Astrocyte (in vitro differentiated cells and primary cell): ENCODE measurements at regions not wholly inside any gene's neighbourhood (a gene's known extent, or its start where the extent isn't known, plus 50 kb on each side); places are given as distances from the start of the nearest gene placed in this dataset.

Experiments
- EZH2 ChIP-seq: IDR thresholded peaks from 2 replicates; pipeline ENCODE4 v1.6.1; 2012; ENCODE audit warnings: mild to moderate bottlenecking, low read length, inconsistent platforms; ENCODE audit not compliant: insufficient read depth
- TF ChIP-seq, protein P1 (sequence below): IDR thresholded peaks from 2 replicates; pipeline ENCODE4 v1.5.1; 2011; ENCODE audit warnings: low read depth, mild to moderate bottlenecking, inconsistent platforms, low read length, moderate library complexity; ENCODE audit not compliant: insufficient read depth

DNA sequence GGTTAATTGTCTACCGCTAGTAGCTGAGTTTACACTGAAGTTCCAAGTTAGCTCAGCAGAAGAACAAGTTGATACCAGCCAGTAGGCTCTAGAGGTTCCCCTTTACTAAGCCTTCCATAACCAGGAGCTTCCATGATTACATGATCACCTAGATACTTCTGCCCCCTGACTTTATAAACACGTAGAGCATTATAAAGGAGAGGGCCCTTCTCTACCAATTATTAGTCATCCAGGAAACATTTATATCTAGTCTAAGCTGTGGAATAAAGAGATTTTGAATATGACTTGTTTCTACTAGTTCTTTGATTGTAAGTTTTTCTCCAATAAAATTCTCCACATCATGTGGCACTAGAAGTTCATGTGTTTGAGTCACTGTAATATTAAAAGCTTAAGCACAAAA lies 818.1 kb upstream of the PCDH10 start:
- TF ChIP-seq, protein P1, sequence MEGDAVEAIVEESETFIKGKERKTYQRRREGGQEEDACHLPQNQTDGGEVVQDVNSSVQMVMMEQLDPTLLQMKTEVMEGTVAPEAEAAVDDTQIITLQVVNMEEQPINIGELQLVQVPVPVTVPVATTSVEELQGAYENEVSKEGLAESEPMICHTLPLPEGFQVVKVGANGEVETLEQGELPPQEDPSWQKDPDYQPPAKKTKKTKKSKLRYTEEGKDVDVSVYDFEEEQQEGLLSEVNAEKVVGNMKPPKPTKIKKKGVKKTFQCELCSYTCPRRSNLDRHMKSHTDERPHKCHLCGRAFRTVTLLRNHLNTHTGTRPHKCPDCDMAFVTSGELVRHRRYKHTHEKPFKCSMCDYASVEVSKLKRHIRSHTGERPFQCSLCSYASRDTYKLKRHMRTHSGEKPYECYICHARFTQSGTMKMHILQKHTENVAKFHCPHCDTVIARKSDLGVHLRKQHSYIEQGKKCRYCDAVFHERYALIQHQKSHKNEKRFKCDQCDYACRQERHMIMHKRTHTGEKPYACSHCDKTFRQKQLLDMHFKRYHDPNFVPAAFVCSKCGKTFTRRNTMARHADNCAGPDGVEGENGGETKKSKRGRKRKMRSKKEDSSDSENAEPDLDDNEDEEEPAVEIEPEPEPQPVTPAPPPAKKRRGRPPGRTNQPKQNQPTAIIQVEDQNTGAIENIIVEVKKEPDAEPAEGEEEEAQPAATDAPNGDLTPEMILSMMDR = no peak
- TF ChIP-seq EZH2 = no peak
